ENCODE measurements at regions not wholly inside any gene's neighbourhood (a gene's known extent, or its start where the extent isn't known, plus 50 kb on each side); places are given as distances from the start of the nearest gene placed in this dataset.

GRCh38 chr12:70069221-70070105 lies 173.8 kb upstream of the CNOT2 start:
- no peak for TF ChIP-seq CTCF (IDR thresholded peaks at IDR 0.05)
- TF ChIP-seq POLR2AphosphoS5 (IDR thresholded peaks at IDR 0.05), result no peak
- TF ChIP-seq POLR2A (IDR thresholded peaks at IDR 0.05), result no peak

Measured in breast epithelium (tissue), 3 donors.